Coronary artery (tissue), 2 donors: ENCODE measurements at regions not wholly inside any gene's neighbourhood (a gene's known extent, or its start where the extent isn't known, plus 50 kb on each side); places are given as distances from the start of the nearest gene placed in this dataset.

Experiments
- DNase-seq: peaks from one replicate; pipeline ENCODE4 v3.0.0-alpha.2; 2017; ENCODE audit warnings: low spot score
- H3K27ac ChIP-seq, 2 donors: fragments of 200-600 bp; sonication (generic); one replicate each; pipeline ENCODE4 v1.5.1; 2016 to 2019
- H3K4me3 ChIP-seq: fragments of 200-600 bp; sonication (generic); 2 replicates; pipeline ENCODE4 v1.5.1; 2016; ENCODE audit warnings: mild to moderate bottlenecking, moderate library complexity
- CTCF ChIP-seq: fragments of 200-600 bp; sonication (generic); IDR thresholded peaks from one replicate; pipeline ENCODE4 v1.5.1; 2019; ENCODE audit warnings: antibody characterized with exemption

GRCh38 chr3:102979682-102980354 lies 545.0 kb downstream of the ZPLD1 start:
- peak; percentile 81 for DNase-seq
- Histone ChIP-seq H3K27ac (no peak overlapping the region), H3K4me3 (no peak overlapping the region)
- no peak for TF ChIP-seq CTCF

GRCh38 chr3:102980355-102980696 lies 545.5 kb downstream of the ZPLD1 start:
- TF ChIP-seq CTCF: no peak
- Histone ChIP-seq H3K4me3 (no peak overlapping the region), H3K27ac (no peak overlapping the region)
- DNase-seq: no peak

GRCh38 chr3:103002425-103003176 lies 567.8 kb downstream of the ZPLD1 start:
- no peak for DNase-seq
- no peak overlapping the region for H3K27ac ChIP-seq
- TF ChIP-seq CTCF: no peak
- no peak overlapping the region for H3K4me3 ChIP-seq

GRCh38 chr3:103006526-103007183 lies 571.8 kb downstream of the ZPLD1 start:
- no peak overlapping the region for H3K27ac ChIP-seq
- no peak for DNase-seq
- no peak for TF ChIP-seq CTCF
- H3K4me3 ChIP-seq: no peak overlapping the region

- no peak for TF ChIP-seq CTCF
- DNase-seq: no peak
- Histone ChIP-seq H3K27ac (no peak overlapping the region), H3K4me3 (no peak overlapping the region)
Measured at GRCh38 chr3:103009609-103010008, 574.8 kb downstream of the ZPLD1 start.

- no peak for TF ChIP-seq CTCF
- no peak for DNase-seq
- H3K27ac ChIP-seq: no peak overlapping the region
- no peak overlapping the region for H3K4me3 ChIP-seq
Measured at GRCh38 chr3:103025880-103026279, 591.1 kb downstream of the ZPLD1 start.
